ENCODE measurements at regions not wholly inside any gene's neighbourhood (a gene's known extent, or its start where the extent isn't known, plus 50 kb on each side); places are given as distances from the start of the nearest gene placed in this dataset.

DNA sequence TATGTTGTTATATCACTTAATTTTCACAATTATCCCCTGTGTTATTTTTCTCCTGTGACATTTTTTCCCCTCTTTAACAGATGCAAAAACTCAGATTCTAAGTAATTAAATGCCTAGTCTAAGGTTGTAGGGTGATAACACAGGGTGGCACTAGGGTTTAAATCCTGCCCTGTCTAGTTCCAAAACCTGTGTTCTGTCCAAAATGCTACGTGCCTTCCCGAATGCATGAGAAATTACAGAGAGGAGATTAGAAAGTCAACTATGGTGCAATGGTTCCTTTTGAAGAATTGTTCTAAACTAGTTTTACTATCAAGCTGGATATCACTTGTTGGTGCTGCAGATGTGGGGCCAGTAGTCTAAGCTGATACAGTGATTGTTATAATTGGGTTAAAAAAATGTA lies 108.0 kb downstream of the DIPK2A start:
- TF ChIP-seq, protein P1, sequence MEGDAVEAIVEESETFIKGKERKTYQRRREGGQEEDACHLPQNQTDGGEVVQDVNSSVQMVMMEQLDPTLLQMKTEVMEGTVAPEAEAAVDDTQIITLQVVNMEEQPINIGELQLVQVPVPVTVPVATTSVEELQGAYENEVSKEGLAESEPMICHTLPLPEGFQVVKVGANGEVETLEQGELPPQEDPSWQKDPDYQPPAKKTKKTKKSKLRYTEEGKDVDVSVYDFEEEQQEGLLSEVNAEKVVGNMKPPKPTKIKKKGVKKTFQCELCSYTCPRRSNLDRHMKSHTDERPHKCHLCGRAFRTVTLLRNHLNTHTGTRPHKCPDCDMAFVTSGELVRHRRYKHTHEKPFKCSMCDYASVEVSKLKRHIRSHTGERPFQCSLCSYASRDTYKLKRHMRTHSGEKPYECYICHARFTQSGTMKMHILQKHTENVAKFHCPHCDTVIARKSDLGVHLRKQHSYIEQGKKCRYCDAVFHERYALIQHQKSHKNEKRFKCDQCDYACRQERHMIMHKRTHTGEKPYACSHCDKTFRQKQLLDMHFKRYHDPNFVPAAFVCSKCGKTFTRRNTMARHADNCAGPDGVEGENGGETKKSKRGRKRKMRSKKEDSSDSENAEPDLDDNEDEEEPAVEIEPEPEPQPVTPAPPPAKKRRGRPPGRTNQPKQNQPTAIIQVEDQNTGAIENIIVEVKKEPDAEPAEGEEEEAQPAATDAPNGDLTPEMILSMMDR (IDR thresholded peaks at IDR 0.05), result no peak
- Histone ChIP-seq H3K4me3 (ENCODE audit: low read length) (no peak overlapping the region), H3K4me1 (ENCODE audit: insufficient read depth, low read length) (no peaks in the 10 kb centered on the region), H3K36me3 (ENCODE audit: insufficient read depth, low read length) (no peaks in the 10 kb centered on the region), H3K27me3 (ENCODE audit: control insufficient read depth in 1 of 2, insufficient read depth in 2 of 2, low read length in 2 of 2) (no peaks in the 10 kb centered on the region), H3K27ac (ENCODE audit: low read depth in 1 of 2, low read length in 2 of 2) (no peak overlapping the region), H3K9me3 (ENCODE audit: control insufficient read depth in 1 of 2, insufficient read depth in 1 of 2, low read length in 2 of 2) (no peaks in the 10 kb centered on the region)
- no peak for DNase-seq
- no peak overlapping the region for H3K4me3 Mint-ChIP-seq
- peaks cover 4% of the 10 kb centered on the region for H3K27me3 Mint-ChIP-seq
- ChIA-PET POLR2A (no interaction called here), CTCF (no interaction called here)
- no peaks in the 10 kb centered on the region for H3K4me1 Mint-ChIP-seq (ENCODE audit: low read depth)
- no peaks in the 10 kb centered on the region for H3K36me3 Mint-ChIP-seq (ENCODE audit: low read depth)
- H3K9me3 Mint-ChIP-seq, result no peaks in the 10 kb centered on the region
- no peak overlapping the region for H3K27ac Mint-ChIP-seq
- intact Hi-C loops (cut with DNase I, micrococcal nuclease), result no loop called here
- no peak for ATAC-seq (ENCODE audit: poor library complexity)

DNA sequence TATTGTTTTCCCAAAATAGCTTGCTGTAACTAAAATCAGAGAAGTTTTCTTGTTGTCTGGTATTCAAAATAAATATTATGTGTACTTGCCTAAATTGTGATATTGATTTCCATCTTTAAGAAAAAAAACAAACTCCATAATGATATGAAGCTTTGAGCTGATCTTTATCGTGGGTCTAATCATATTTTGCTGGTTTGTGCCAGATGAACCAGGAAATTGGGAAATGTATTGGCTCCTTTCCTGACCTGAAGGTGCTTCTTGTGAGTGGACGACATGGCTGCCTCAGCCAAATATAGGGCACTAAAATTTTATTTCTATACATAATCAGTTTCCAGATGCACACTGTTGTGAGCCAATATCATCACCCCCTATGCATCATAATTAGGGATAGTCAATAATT lies 113.3 kb downstream of the DIPK2A start:
- H3K9me3 Mint-ChIP-seq, result no peaks in the 10 kb centered on the region
- Histone ChIP-seq H3K4me1 (ENCODE audit: insufficient read depth, low read length) (no peaks in the 10 kb centered on the region), H3K36me3 (ENCODE audit: insufficient read depth, low read length) (no peaks in the 10 kb centered on the region), H3K4me3 (ENCODE audit: low read length) (no peak overlapping the region), H3K27me3 (ENCODE audit: control insufficient read depth in 1 of 2, insufficient read depth in 2 of 2, low read length in 2 of 2) (peaks cover 0 to 5% of the 10 kb centered on the region in 2 experiments), H3K27ac (ENCODE audit: low read depth in 1 of 2, low read length in 2 of 2) (no peak overlapping the region), H3K9me3 (ENCODE audit: control insufficient read depth in 1 of 2, insufficient read depth in 1 of 2, low read length in 2 of 2) (no peaks in the 10 kb centered on the region)
- intact Hi-C loops (cut with DNase I, micrococcal nuclease), result no loop called here
- H3K27me3 Mint-ChIP-seq, result peaks cover 4% of the 10 kb centered on the region
- ATAC-seq (ENCODE audit: poor library complexity), result no peak
- ChIA-PET CTCF (no interaction called here), POLR2A (no interaction called here)
- DNase-seq, result no peak
- H3K36me3 Mint-ChIP-seq (ENCODE audit: low read depth), result no peaks in the 10 kb centered on the region
- TF ChIP-seq, protein P1 (IDR thresholded peaks at IDR 0.05), result no peak
- no peak overlapping the region for H3K4me3 Mint-ChIP-seq
- H3K27ac Mint-ChIP-seq, result no peak overlapping the region
- no peaks in the 10 kb centered on the region for H3K4me1 Mint-ChIP-seq (ENCODE audit: low read depth)

- Histone ChIP-seq H3K4me1 (ENCODE audit: insufficient read depth, low read length) (no peaks in the 10 kb centered on the region), H3K4me3 (ENCODE audit: low read length) (no peak overlapping the region), H3K9me3 (ENCODE audit: control insufficient read depth in 1 of 2, insufficient read depth in 1 of 2, low read length in 2 of 2) (no peaks in the 10 kb centered on the region), H3K27me3 (ENCODE audit: control insufficient read depth in 1 of 2, insufficient read depth in 2 of 2, low read length in 2 of 2) (peaks cover 0 to 5% of the 10 kb centered on the region in 2 experiments), H3K36me3 (ENCODE audit: insufficient read depth, low read length) (no peaks in the 10 kb centered on the region), H3K27ac (ENCODE audit: low read depth in 1 of 2, low read length in 2 of 2) (no peak overlapping the region)
- ChIA-PET POLR2A (interaction anchor here (0.7 kb wide), 1 partner anchor 1031 kb away, joined by 4 read pairs; no protein-coding TSS in a partner anchor), CTCF (no interaction called here)
- ATAC-seq (ENCODE audit: poor library complexity), result no peak
- H3K9me3 Mint-ChIP-seq, result no peaks in the 10 kb centered on the region
- no peaks in the 10 kb centered on the region for H3K4me1 Mint-ChIP-seq (ENCODE audit: low read depth)
- DNase-seq, result peak in 2 of 14 experiments; percentile 13 to 20
- no peaks in the 10 kb centered on the region for H3K36me3 Mint-ChIP-seq (ENCODE audit: low read depth)
- H3K27me3 Mint-ChIP-seq, result peaks cover 4% of the 10 kb centered on the region
- H3K4me3 Mint-ChIP-seq, result no peak overlapping the region
- TF ChIP-seq, protein P1 (IDR thresholded peaks at IDR 0.05), result no peak
- H3K27ac Mint-ChIP-seq, result no peak overlapping the region
- intact Hi-C loops (cut with DNase I, micrococcal nuclease), result no loop called here
These were observed 114.3 kb downstream of the DIPK2A start for GRCh38 chr3:144085964-144086363.
